ENCODE measurements at regions not wholly inside any gene's neighbourhood (a gene's known extent, or its start where the extent isn't known, plus 50 kb on each side); places are given as distances from the start of the nearest gene placed in this dataset.

GRCh38 chr6:115602466-115602865, 458.2 kb downstream of the FRK start:
- no peak overlapping the region for H3K4me3 ChIP-seq (ENCODE audit: low read depth, low read length, poor library complexity, severe bottlenecking)
- intact Hi-C loops (cut with micrococcal nuclease; ENCODE audit: unreplicated experiment): no loop called here
- no peak overlapping the region for H3K27ac ChIP-seq (ENCODE audit: low read depth, low read length, poor library complexity, severe bottlenecking)
- no TSS peak for BruUV-seq (replicated peaks)
- CTCF ChIA-PET: no interaction called here
- H3K36me3 ChIP-seq (ENCODE audit: insufficient read depth, low read length, poor library complexity, severe bottlenecking): no peaks in the 10 kb centered on the region
- H3K9me3 ChIP-seq (ENCODE audit: low read depth, low read length, poor library complexity, severe bottlenecking): no peaks in the 10 kb centered on the region
- H3K27me3 ChIP-seq (replicated peaks; ENCODE audit: insufficient read depth, low read depth, low read length, poor library complexity): no peaks in the 10 kb centered on the region
- POLR2A ChIA-PET (ENCODE audit: low non-redundant PET): no interaction called here
- no peaks in the 10 kb centered on the region for H3K4me1 ChIP-seq (ENCODE audit: insufficient read depth, low read length, poor library complexity, severe bottlenecking)
- TF ChIP-seq CTCF (conservative IDR thresholded peaks at IDR 0.05; ENCODE audit: low read depth, low read length) (no peak), EZH2 (IDR thresholded peaks at IDR 0.05; ENCODE audit: borderline replicate concordance, low read depth, low read length, poor library complexity, severe bottlenecking) (no peak)
- DNase-seq (ENCODE audit: low spot score): no peak

- BruUV-seq (replicated peaks): no TSS peak
- TF ChIP-seq CTCF (conservative IDR thresholded peaks at IDR 0.05; ENCODE audit: low read depth, low read length) (no peak), EZH2 (IDR thresholded peaks at IDR 0.05; ENCODE audit: borderline replicate concordance, low read depth, low read length, poor library complexity, severe bottlenecking) (no peak)
- POLR2A ChIA-PET (ENCODE audit: low non-redundant PET): no interaction called here
- Histone ChIP-seq H3K27me3 (replicated peaks; ENCODE audit: insufficient read depth, low read depth, low read length, poor library complexity) (no peaks in the 10 kb centered on the region), H3K36me3 (ENCODE audit: insufficient read depth, low read length, poor library complexity, severe bottlenecking) (no peaks in the 10 kb centered on the region), H3K9me3 (ENCODE audit: low read depth, low read length, poor library complexity, severe bottlenecking) (no peaks in the 10 kb centered on the region), H3K27ac (ENCODE audit: low read depth, low read length, poor library complexity, severe bottlenecking) (no peak overlapping the region), H3K4me1 (ENCODE audit: insufficient read depth, low read length, poor library complexity, severe bottlenecking) (no peaks in the 10 kb centered on the region), H3K4me3 (ENCODE audit: low read depth, low read length, poor library complexity, severe bottlenecking) (no peak overlapping the region)
- DNase-seq (ENCODE audit: low spot score): no peak
- CTCF ChIA-PET: interaction anchor here (0.7 kb wide), 1 partner anchor 347 kb away, joined by 7 read pairs; no protein-coding TSS in a partner anchor
- intact Hi-C loops (cut with micrococcal nuclease; ENCODE audit: unreplicated experiment): no loop called here
Measured at GRCh38 chr6:115601509-115601908, 459.2 kb downstream of the FRK start.

GRCh38 chr6:115601064-115601463, 459.6 kb downstream of the FRK start:
- intact Hi-C loops (cut with micrococcal nuclease; ENCODE audit: unreplicated experiment): no loop called here
- no peak for TF ChIP-seq EZH2 (IDR thresholded peaks at IDR 0.05; ENCODE audit: borderline replicate concordance, low read depth, low read length, poor library complexity, severe bottlenecking)
- no peak for DNase-seq (ENCODE audit: low spot score)
- BruUV-seq (replicated peaks): no TSS peak
- no peaks in the 10 kb centered on the region for H3K4me1 ChIP-seq (ENCODE audit: insufficient read depth, low read length, poor library complexity, severe bottlenecking)
- H3K27me3 ChIP-seq (replicated peaks; ENCODE audit: insufficient read depth, low read depth, low read length, poor library complexity): no peaks in the 10 kb centered on the region
- H3K4me3 ChIP-seq (ENCODE audit: low read depth, low read length, poor library complexity, severe bottlenecking): no peak overlapping the region
- H3K36me3 ChIP-seq (ENCODE audit: insufficient read depth, low read length, poor library complexity, severe bottlenecking): no peaks in the 10 kb centered on the region
- CTCF ChIA-PET: interaction anchor here (0.7 kb wide), 1 partner anchor 347 kb away, joined by 7 read pairs; no protein-coding TSS in a partner anchor
- no peak overlapping the region for H3K27ac ChIP-seq (ENCODE audit: low read depth, low read length, poor library complexity, severe bottlenecking)
- H3K9me3 ChIP-seq (ENCODE audit: low read depth, low read length, poor library complexity, severe bottlenecking): no peaks in the 10 kb centered on the region
- POLR2A ChIA-PET (ENCODE audit: low non-redundant PET): no interaction called here

GRCh38 chr6:115594891-115595290, 465.8 kb downstream of the FRK start:
- H3K4me3 ChIP-seq (ENCODE audit: low read depth, low read length, poor library complexity, severe bottlenecking): no peak overlapping the region
- no peak for DNase-seq (ENCODE audit: low spot score)
- POLR2A ChIA-PET (ENCODE audit: low non-redundant PET): no interaction called here
- TF ChIP-seq EZH2 (IDR thresholded peaks at IDR 0.05; ENCODE audit: borderline replicate concordance, low read depth, low read length, poor library complexity, severe bottlenecking) (no peak), CTCF (conservative IDR thresholded peaks at IDR 0.05; ENCODE audit: low read depth, low read length) (no peak)
- H3K27me3 ChIP-seq (replicated peaks; ENCODE audit: insufficient read depth, low read depth, low read length, poor library complexity): no peaks in the 10 kb centered on the region
- H3K4me1 ChIP-seq (ENCODE audit: insufficient read depth, low read length, poor library complexity, severe bottlenecking): no peaks in the 10 kb centered on the region
- H3K27ac ChIP-seq (ENCODE audit: low read depth, low read length, poor library complexity, severe bottlenecking): no peak overlapping the region
- H3K36me3 ChIP-seq (ENCODE audit: insufficient read depth, low read length, poor library complexity, severe bottlenecking): no peaks in the 10 kb centered on the region
- CTCF ChIA-PET: no interaction called here
- H3K9me3 ChIP-seq (ENCODE audit: low read depth, low read length, poor library complexity, severe bottlenecking): no peaks in the 10 kb centered on the region
- intact Hi-C loops (cut with micrococcal nuclease; ENCODE audit: unreplicated experiment): no loop called here
- no TSS peak for BruUV-seq (replicated peaks)

All from A673 (cell line).